ENCODE measurements at regions not wholly inside any gene's neighbourhood (a gene's known extent, or its start where the extent isn't known, plus 50 kb on each side); places are given as distances from the start of the nearest gene placed in this dataset.

DNA sequence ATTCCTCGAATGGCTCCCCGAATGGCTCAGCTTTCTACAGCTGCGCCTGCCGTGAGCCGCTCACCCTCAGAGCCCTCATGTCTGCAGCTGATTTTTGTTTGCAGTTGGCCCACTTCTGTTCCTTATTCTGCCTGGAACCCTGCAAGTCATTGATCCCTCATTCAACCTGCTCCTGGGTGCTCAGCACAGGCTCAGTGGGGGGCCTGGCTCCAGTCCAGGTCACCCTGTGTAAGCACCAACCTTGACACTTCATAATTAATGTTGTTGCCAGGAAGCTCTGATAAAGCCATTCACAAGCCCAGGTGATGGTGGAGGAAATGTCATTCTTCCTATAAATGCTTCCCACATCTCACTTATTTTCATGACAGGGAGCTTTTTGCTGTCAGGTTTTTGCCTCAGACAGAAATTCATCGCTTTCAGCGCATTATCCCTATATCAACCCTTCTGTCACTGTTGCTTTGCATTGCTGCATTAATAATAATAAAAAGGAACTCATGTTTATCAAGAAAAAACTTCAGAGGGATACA is 85.7 kb downstream of the F11 start:
- H3K79me1 ChIP-seq (ENCODE audit: low read depth, low read length): no peaks in the 10 kb centered on the region
- H3K23ac ChIP-seq (ENCODE audit: low read depth, low read length, poor library complexity): no peak overlapping the region
- no peak overlapping the region for H2AK5ac ChIP-seq (ENCODE audit: low read depth, low read length)
- H2BK12ac ChIP-seq (ENCODE audit: low read length): no peak overlapping the region
- H2BK5ac ChIP-seq (ENCODE audit: low read length): no peak overlapping the region
- H3K4me2 ChIP-seq (ENCODE audit: insufficient read depth, low read length, poor library complexity, severe bottlenecking): no peak overlapping the region
- H3K14ac ChIP-seq (ENCODE audit: low read length): no peak overlapping the region
- no peak overlapping the region for H2BK120ac ChIP-seq (ENCODE audit: low read depth, low read length)
- H3K4ac ChIP-seq (ENCODE audit: low read length): no peak overlapping the region
- no peak overlapping the region for H3K27ac ChIP-seq (replicated peaks; ENCODE audit: low read length)
- peaks cover 0 to 5% of the 10 kb centered on the region in 2 donors for H3K4me1 ChIP-seq (ENCODE audit: control insufficient read depth in 2 of 2, insufficient read depth in 1 of 2, low read depth in 1 of 2, low read length in 2 of 2)
- no peak overlapping the region for H4K91ac ChIP-seq (ENCODE audit: low read depth, low read length, poor library complexity)
- no CpG with 5 or more reads among the region's 7 CpGs for WGBS, 2 donors (ENCODE audit: extremely low coverage in 2 of 2, insufficient read length in 2 of 2, insufficient replicate concordance in 1 of 2)
- no peak overlapping the region for H2AFZ ChIP-seq (ENCODE audit: low read length)
- no peak overlapping the region for H4K8ac ChIP-seq (ENCODE audit: low read depth, low read length)
- H3K18ac ChIP-seq (ENCODE audit: low read length): no peak overlapping the region
- H3K27me3 ChIP-seq (ENCODE audit: control insufficient read depth in 3 of 3, insufficient read depth in 3 of 3, low read depth in 1 of 3, low read length in 3 of 3): no peaks in the 10 kb centered on the region
- H3K9me3 ChIP-seq (replicated peaks in 1 of 2; ENCODE audit: control insufficient read depth in 2 of 2, insufficient read depth in 1 of 2, low read depth in 1 of 2, low read length in 2 of 2): no peaks in the 10 kb centered on the region
- no peak overlapping the region for H2BK15ac ChIP-seq (ENCODE audit: low read length)
- no peak for DNase-seq (ENCODE audit: low spot score)
- H3K36me3 ChIP-seq (replicated peaks in 1 of 2; ENCODE audit: control insufficient read depth in 2 of 2, insufficient read depth in 2 of 2, low read length in 2 of 2): no peaks in the 10 kb centered on the region
- H3K9ac ChIP-seq (ENCODE audit: low read depth, low read length, poor library complexity): no peak overlapping the region
- H3K4me3 ChIP-seq (ENCODE audit: low read length in 2 of 2): no peak overlapping the region

GRCh38 chr4:186348433-186348832 is 82.4 kb downstream of the F11 start:
- no peak overlapping the region for H3K14ac ChIP-seq (ENCODE audit: low read length)
- H4K8ac ChIP-seq (ENCODE audit: low read depth, low read length): no peak overlapping the region
- no peak overlapping the region for H2BK120ac ChIP-seq (ENCODE audit: low read depth, low read length)
- H3K27me3 ChIP-seq (ENCODE audit: control insufficient read depth in 3 of 3, insufficient read depth in 3 of 3, low read depth in 1 of 3, low read length in 3 of 3): no peaks in the 10 kb centered on the region
- peaks cover 0 to 5% of the 10 kb centered on the region in 2 donors for H3K4me1 ChIP-seq (ENCODE audit: control insufficient read depth in 2 of 2, insufficient read depth in 1 of 2, low read depth in 1 of 2, low read length in 2 of 2)
- H3K9me3 ChIP-seq (replicated peaks in 1 of 2; ENCODE audit: control insufficient read depth in 2 of 2, insufficient read depth in 1 of 2, low read depth in 1 of 2, low read length in 2 of 2): no peaks in the 10 kb centered on the region
- no CpG with 5 or more reads among the region's 10 CpGs for WGBS, 2 donors (ENCODE audit: extremely low coverage in 2 of 2, insufficient read length in 2 of 2, insufficient replicate concordance in 1 of 2)
- H2AFZ ChIP-seq (ENCODE audit: low read length): no peak overlapping the region
- no peaks in the 10 kb centered on the region for H3K79me1 ChIP-seq (ENCODE audit: low read depth, low read length)
- no peak for DNase-seq (ENCODE audit: low spot score)
- no peak overlapping the region for H3K9ac ChIP-seq (ENCODE audit: low read depth, low read length, poor library complexity)
- H3K4ac ChIP-seq (ENCODE audit: low read length): no peak overlapping the region
- no peak overlapping the region for H2BK5ac ChIP-seq (ENCODE audit: low read length)
- H2BK15ac ChIP-seq (ENCODE audit: low read length): no peak overlapping the region
- H3K36me3 ChIP-seq (replicated peaks in 1 of 2; ENCODE audit: control insufficient read depth in 2 of 2, insufficient read depth in 2 of 2, low read length in 2 of 2): no peaks in the 10 kb centered on the region
- no peak overlapping the region for H3K23ac ChIP-seq (ENCODE audit: low read depth, low read length, poor library complexity)
- H3K18ac ChIP-seq (ENCODE audit: low read length): no peak overlapping the region
- H4K91ac ChIP-seq (ENCODE audit: low read depth, low read length, poor library complexity): no peak overlapping the region
- H3K4me2 ChIP-seq (ENCODE audit: insufficient read depth, low read length, poor library complexity, severe bottlenecking): no peak overlapping the region
- no peak overlapping the region for H2AK5ac ChIP-seq (ENCODE audit: low read depth, low read length)
- no peak overlapping the region for H3K4me3 ChIP-seq (ENCODE audit: low read length in 2 of 2)
- no peak overlapping the region for H3K27ac ChIP-seq (replicated peaks; ENCODE audit: low read length)
- H2BK12ac ChIP-seq (ENCODE audit: low read length): no peak overlapping the region

DNA sequence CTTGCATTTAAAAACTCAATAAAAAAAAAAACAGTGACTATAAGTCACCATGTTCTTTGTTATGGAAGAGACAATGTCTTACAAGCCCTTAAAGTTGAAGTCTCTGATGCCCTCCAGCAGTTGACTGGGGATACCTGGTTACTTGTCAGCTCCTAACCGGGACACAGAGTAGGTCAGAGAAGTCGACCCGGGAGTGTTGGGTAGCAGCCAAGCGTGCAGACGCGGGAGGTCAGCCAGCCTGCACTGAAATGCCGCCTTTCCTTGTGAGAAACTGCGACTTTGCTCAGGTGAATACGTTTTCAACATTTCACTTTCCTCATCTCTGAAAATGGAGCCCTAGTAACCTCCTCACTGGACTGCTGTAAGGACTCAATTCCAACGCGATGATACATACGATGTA is 81.8 kb downstream of the F11 start:
- no CpG with 5 or more reads among the region's 12 CpGs for WGBS, 2 donors (ENCODE audit: extremely low coverage in 2 of 2, insufficient read length in 2 of 2, insufficient replicate concordance in 1 of 2)

GRCh38 chr4:186345184-186345583 is 79.2 kb downstream of the F11 start:
- Histone ChIP-seq H3K4me1 (ENCODE audit: control insufficient read depth in 2 of 2, insufficient read depth in 1 of 2, low read depth in 1 of 2, low read length in 2 of 2) (peaks cover 0 to 5% of the 10 kb centered on the region in 2 donors), H3K36me3 (replicated peaks in 1 of 2; ENCODE audit: control insufficient read depth in 2 of 2, insufficient read depth in 2 of 2, low read length in 2 of 2) (no peaks in the 10 kb centered on the region), H3K4ac (ENCODE audit: low read length) (no peak overlapping the region), H2BK12ac (ENCODE audit: low read length) (no peak overlapping the region), H3K9ac (ENCODE audit: low read depth, low read length, poor library complexity) (no peak overlapping the region), H4K8ac (ENCODE audit: low read depth, low read length) (no peak overlapping the region), H2BK15ac (ENCODE audit: low read length) (no peak overlapping the region), H3K4me2 (ENCODE audit: insufficient read depth, low read length, poor library complexity, severe bottlenecking) (no peak overlapping the region), H3K27me3 (ENCODE audit: control insufficient read depth in 3 of 3, insufficient read depth in 3 of 3, low read depth in 1 of 3, low read length in 3 of 3) (no peaks in the 10 kb centered on the region), H3K4me3 (ENCODE audit: low read length in 2 of 2) (no peak overlapping the region), H3K79me1 (ENCODE audit: low read depth, low read length) (no peaks in the 10 kb centered on the region), H2BK5ac (ENCODE audit: low read length) (no peak overlapping the region), H3K18ac (ENCODE audit: low read length) (no peak overlapping the region), H2BK120ac (ENCODE audit: low read depth, low read length) (no peak overlapping the region), H3K14ac (ENCODE audit: low read length) (no peak overlapping the region), H3K27ac (replicated peaks; ENCODE audit: low read length) (no peak overlapping the region), H4K91ac (ENCODE audit: low read depth, low read length, poor library complexity) (no peak overlapping the region), H2AFZ (ENCODE audit: low read length) (no peak overlapping the region), H2AK5ac (ENCODE audit: low read depth, low read length) (no peak overlapping the region), H3K23ac (ENCODE audit: low read depth, low read length, poor library complexity) (no peak overlapping the region), H3K9me3 (replicated peaks in 1 of 2; ENCODE audit: control insufficient read depth in 2 of 2, insufficient read depth in 1 of 2, low read depth in 1 of 2, low read length in 2 of 2) (no peaks in the 10 kb centered on the region)
- no peak for DNase-seq (ENCODE audit: low spot score)
- no CpG with 5 or more reads among the region's 3 CpGs for WGBS, 2 donors (ENCODE audit: extremely low coverage in 2 of 2, insufficient read length in 2 of 2, insufficient replicate concordance in 1 of 2)

More for the DNA sequence above, 81.8 kb downstream of the F11 start:
- Histone ChIP-seq H3K27me3 (ENCODE audit: control insufficient read depth in 3 of 3, insufficient read depth in 3 of 3, low read depth in 1 of 3, low read length in 3 of 3) (no peaks in the 10 kb centered on the region), H3K4me2 (ENCODE audit: insufficient read depth, low read length, poor library complexity, severe bottlenecking) (no peak overlapping the region), H3K27ac (replicated peaks; ENCODE audit: low read length) (no peak overlapping the region), H3K23ac (ENCODE audit: low read depth, low read length, poor library complexity) (no peak overlapping the region), H3K36me3 (replicated peaks in 1 of 2; ENCODE audit: control insufficient read depth in 2 of 2, insufficient read depth in 2 of 2, low read length in 2 of 2) (no peaks in the 10 kb centered on the region), H3K4me1 (ENCODE audit: control insufficient read depth in 2 of 2, insufficient read depth in 1 of 2, low read depth in 1 of 2, low read length in 2 of 2) (peaks cover 0 to 5% of the 10 kb centered on the region in 2 donors), H2BK15ac (ENCODE audit: low read length) (no peak overlapping the region), H2BK5ac (ENCODE audit: low read length) (no peak overlapping the region), H2BK12ac (ENCODE audit: low read length) (no peak overlapping the region), H3K18ac (ENCODE audit: low read length) (no peak overlapping the region), H4K8ac (ENCODE audit: low read depth, low read length) (no peak overlapping the region), H2AFZ (ENCODE audit: low read length) (no peak overlapping the region), H2BK120ac (ENCODE audit: low read depth, low read length) (no peak overlapping the region), H3K4me3 (ENCODE audit: low read length in 2 of 2) (no peak overlapping the region), H2AK5ac (ENCODE audit: low read depth, low read length) (no peak overlapping the region), H3K9ac (ENCODE audit: low read depth, low read length, poor library complexity) (no peak overlapping the region), H3K79me1 (ENCODE audit: low read depth, low read length) (no peaks in the 10 kb centered on the region), H3K14ac (ENCODE audit: low read length) (no peak overlapping the region), H3K4ac (ENCODE audit: low read length) (no peak overlapping the region), H3K9me3 (replicated peaks in 1 of 2; ENCODE audit: control insufficient read depth in 2 of 2, insufficient read depth in 1 of 2, low read depth in 1 of 2, low read length in 2 of 2) (no peaks in the 10 kb centered on the region), H4K91ac (ENCODE audit: low read depth, low read length, poor library complexity) (no peak overlapping the region)
- no peak for DNase-seq (ENCODE audit: low spot score)

Data from neuronal stem cell (in vitro differentiated cells).